GM21360 (cell line): ENCODE measurements at regions not wholly inside any gene's neighbourhood (a gene's known extent, or its start where the extent isn't known, plus 50 kb on each side); places are given as distances from the start of the nearest gene placed in this dataset.

Source experiments
- ATAC-seq: cut with Tn5 transposase; IDR thresholded peaks from one replicate; pipeline ENCODE4 v1.9.1; 2021; ENCODE audit warnings: mild to moderate bottlenecking, moderate library complexity; ENCODE audit not compliant: unreplicated experiment

DNA sequence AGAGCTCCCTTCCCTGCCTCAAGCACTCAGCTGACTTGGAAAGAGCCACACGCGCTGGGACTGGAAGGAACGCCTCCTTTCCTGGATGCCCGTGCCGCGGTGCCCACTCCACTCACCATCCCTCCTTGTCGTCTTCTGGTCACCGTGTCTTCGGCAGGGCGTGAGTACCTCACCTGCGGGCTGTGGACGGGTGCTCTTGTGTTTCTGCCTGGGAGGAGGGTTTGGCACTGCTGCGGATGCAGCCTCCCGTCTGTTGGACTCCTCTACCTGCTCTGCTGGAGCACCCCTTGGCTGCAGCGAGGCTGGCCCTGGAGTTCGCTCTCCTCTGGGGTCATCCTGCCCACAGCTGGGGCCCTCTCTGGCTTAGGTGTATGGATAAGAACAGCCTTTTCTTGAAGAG is 612.7 kb downstream of the BRD1 start:
- no peak for ATAC-seq

DNA sequence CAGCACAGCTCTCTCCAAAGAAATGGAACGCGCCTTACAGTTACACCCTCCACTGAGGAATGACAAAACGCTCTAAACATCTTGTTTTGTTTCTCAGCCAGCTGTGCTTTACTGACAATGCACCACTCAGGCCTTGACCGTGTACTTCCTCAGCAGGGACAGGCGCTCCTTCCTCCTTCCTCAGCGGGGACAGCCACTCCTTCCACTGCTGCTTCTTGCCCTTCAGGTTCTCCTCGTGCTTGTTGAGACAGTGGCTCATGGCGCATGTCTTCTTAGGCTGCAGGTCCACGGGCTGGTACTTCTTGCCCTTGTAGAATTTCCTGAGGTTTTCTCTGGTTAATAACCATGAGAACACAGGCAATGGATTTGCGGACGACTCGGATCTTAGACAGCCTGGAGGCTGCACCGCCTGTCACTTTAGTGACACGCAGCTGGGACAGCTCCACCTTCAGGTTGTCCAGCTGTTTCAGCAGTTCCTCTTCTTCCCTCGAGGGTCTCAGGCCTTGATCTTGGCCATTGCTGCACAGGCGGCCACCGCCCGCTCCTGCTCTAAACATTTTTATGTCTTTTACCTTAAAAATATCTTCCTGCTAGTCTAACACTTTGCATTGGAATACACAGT is 613.8 kb downstream of the BRD1 start:
- ATAC-seq: no peak

DNA sequence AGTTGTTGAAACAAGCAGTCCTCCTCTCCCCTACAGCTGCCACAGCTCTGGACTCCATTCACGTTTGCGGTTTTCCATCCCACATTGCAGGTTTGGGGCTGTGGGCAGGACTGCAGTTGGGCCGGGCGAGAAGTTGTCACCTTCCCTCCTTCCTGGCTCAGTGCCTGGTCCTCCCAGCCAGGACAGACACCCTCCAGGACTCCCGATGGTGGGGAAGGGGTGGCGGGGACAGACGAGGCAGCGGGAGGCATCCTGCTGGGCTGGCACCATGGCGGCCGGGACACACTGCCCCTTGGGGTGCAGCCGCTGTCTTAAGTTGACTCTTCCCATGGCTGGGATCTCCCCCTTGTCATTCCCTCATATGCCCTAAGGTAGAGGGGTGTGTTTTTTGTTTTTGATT is 615.2 kb downstream of the BRD1 start:
- no peak for ATAC-seq

DNA sequence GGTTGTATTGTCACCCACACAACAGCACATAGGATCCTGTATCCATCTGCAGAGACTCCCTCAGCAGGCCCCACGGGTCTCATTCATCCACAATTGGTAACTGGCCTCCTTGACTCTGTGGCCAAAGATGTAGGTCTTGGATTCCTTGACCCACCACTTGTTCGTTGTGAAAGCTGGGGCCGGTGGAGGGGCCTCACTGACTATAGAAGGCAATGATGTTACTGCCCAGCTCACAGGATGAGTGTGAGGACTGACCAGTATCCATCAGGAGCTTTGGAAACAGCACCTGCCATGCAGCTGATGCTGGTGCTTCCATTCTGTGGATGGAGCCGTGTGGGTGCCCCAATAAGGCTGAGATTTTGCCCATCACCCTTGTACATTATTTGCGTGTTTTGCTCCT is 615.7 kb downstream of the BRD1 start:
- ATAC-seq: no peak

DNA sequence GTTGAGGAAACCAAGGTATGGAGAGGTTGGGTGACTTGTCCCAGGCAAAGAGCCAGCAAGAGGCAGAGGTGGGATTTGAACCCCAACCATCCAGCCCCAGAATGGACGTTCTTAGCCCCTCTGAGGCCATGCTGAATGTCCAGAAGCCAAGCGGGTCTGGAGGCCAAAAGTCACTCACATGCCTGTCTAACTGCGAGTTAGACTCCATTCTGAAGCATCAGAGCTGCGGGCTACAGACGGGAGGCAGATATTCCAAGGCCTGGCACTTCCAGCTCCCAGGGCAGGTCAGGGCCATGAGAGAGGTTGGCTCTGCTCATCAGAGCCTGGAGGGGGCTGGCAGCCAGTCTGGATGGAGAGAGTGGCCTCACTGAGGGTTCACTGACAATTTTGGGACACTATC is 616.5 kb downstream of the BRD1 start:
- no peak for ATAC-seq

DNA sequence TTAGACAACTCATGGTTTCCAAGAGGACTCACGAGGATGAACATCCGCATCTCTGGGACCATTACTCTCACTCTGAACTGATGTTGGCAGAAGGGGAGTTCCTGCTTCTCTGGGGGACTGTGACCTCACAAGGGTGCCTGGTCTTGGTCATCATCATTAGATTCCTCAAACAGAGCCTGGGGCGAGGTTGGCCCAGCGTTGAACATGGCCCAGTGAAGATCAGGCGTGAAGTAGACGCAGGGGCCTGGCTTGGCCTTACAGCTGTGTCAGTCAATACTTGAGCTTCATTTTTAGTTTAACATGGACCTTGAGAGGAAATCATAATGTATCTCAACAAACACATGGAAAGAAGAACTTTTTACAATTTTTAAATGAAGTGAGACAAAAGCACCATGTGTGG is 617.1 kb downstream of the BRD1 start:
- no peak for ATAC-seq

DNA sequence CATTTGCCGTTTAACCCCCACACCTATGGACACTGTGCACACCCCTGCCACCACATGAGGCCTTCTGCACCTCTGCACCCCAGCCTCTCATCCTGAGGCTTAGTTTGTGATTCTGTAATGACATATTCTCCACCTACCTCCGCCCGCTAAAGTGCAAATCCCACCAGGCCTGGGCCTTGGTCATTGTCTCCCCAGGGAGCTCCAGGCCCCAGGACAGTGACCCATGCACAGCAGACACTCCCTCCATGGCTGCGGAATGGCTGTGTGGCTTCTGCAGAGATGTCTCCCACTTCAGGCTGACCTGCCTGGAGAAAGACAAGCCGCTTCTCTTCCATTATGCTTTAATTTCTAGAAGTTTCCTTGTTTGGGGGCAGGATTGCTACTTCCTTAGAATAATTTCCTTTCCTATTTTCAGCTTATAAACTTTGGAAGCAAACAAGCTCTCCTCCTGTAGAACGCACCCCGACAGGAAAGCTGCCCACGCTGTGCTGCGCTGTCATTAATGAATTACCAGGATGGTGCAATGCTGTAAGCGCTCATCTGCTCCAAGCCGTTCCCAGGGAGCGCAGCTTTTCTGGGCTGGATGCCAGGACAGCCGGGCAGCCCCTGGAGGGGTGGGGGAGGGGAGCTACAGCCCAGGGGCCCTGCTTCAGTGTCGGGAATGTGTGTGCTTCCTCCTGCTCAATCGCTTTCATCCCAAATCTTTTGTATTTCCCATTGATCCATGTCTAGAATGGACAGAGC is 618.0 kb downstream of the BRD1 start:
- ATAC-seq: no peak

DNA sequence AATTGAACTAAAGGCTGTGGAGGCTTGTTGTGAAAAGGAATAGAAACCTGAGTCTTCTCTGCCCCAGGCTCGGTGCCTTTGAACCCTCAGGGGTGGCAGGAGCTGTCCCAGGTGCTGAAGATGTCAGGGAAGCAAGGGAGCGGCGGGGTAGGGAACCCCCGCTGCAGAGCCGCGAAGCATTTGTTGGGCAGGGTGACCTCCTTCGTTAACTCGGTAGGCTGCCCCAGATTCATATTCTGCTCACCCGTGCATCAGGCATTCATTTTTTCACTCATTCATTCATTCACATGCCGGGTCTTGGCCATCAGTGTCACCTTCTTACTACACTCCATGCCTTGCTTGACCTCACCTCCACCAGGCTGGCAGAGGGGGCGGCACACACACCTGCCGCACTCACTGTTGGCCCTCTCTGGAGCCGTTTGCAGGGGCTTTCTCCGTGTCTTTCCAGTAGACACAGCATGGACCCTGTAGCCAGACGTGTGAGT is 618.9 kb downstream of the BRD1 start:
- no peak for ATAC-seq

DNA sequence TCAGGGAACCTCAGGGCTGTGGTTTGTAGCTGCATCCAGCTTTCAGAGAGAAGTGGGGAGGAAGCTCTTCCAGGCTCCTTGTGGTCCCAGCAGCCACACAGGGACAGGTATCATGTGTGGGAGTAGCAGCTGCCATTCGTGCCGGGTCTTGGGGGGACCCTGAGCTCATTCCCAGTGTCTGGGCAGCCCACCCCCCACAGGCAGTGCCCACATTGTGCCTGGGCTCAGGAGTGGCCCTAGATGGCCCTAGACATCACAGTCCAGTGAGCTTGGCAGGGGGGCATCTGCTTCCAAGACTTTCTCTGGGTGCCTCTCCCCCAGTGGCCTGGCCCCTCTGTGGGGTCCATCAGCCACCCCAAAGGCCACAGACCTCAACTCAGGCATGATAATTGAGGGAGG is 619.7 kb downstream of the BRD1 start:
- no peak for ATAC-seq

DNA sequence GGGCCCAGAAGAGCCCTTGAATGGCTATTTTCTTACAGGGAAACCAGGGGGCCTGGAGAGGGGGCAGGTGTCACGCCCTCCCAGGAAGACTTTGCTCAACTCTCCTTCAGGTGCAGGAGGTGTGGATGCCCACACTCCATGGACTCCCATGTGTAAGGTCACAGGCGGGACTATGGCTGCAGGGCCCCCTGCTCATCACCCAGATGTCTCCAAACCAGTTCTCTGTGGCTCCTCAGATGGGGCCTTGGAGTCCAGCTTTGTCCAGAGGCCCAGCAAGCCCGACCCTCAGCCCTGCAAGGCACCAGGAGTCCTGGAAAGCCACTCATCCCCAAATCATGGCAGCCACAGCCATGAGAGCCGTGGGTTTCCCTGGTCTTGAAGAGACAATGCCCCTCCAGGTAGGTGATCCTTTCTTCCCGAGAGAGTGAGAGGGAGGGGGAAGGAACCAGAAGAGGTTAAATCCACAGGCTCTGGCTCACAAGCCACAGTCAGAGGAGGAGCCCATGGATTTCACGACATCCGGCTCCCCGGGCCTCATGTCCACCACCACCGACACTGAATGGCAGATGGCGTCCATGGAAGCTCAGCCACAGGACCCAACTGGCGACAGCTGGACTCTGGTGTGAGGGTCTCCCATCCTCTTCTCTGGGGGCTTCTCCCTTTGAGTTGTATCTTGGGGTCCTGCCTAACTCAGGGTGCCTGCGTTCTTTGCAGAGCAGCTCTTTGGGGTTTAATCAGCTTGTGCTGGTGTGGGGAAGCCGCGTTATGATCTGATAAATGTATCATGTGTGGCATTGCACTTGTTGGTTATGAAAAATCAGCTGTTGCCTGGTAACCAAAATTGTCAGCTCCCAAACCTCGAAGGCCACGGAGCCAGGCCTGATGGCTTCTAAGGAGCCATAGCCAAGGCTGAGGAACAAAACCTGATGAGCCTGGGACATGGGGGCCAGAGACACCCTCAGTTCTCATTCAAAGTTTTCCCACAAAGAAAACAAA is 620.4 kb downstream of the BRD1 start:
- ATAC-seq: no peak

DNA sequence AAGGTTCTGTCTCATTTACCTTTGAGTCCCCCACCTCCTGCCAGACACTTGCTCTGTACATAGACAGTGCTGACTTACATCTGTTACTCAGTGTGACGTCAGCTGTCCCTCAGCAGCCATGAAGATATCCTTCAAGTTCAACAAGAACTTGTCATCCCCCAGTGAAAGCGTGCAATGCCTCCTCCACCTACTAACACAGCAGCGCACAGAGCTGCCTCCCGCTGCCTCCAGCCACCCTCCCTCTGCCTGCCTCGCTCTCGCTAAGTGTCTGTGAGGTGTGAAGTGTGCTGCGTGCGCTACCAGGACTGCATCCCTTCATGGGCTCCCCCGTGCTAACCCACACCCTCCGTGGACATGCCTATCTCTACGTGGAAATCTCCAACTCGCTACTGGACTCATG is 621.4 kb downstream of the BRD1 start:
- ATAC-seq: no peak

DNA sequence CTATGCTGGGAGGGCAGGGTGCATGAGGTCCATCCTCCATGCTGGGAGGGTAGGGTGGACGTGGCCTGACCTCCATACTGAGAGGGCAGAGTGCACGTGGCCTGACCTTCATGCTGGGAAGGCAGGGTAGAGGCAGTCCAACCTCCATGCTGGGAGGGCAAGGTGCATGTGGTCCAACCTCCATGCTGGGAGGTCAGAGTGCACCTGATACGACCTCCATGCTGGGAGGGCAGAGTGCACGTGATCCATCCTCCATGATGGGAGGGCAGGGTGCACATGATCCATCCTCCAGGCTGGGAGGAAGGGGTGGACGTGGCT is 622.2 kb downstream of the BRD1 start:
- ATAC-seq: no peak

DNA sequence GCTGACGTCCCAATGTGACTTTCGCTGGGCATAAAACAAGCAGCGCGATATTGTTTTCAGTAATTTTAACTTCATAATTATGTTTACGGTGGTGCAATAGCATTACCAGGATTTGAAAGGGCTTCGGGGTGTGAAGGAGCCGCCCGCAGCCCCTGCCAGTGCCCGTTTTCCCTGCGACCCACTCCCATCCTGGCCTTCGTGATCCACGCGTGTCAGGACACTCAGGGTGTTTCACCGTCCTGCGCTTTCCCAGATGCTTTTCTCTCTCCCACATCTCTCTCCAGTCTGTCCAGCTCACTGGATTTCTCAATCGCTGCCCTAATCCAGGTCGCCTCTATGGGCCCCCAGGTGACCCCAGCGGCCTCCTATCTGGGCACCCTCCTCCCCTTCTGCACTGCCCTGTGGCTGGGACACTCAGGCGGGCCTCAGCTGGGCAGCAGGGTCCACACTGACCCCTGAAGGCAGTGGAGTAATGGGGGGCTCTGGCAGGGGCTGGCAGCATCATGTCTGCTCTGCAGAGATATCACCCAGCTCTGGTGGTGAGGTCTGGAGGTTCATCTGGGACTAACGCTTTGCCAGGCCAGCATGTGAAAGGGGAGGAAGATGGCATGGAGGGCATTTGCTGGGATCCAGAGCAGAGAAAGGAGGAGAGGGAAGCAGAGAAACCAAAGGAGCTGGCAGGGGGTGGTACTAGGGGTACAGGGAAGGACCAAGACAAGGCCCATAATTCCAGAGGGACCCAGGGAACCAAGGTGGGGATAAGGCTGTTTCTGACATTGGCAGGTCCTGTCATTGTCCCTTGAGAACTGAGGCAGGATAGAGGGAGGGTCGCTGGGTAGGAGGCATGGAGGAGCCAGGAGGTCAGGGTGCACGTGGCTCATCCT is 622.8 kb downstream of the BRD1 start:
- ATAC-seq: no peak

DNA sequence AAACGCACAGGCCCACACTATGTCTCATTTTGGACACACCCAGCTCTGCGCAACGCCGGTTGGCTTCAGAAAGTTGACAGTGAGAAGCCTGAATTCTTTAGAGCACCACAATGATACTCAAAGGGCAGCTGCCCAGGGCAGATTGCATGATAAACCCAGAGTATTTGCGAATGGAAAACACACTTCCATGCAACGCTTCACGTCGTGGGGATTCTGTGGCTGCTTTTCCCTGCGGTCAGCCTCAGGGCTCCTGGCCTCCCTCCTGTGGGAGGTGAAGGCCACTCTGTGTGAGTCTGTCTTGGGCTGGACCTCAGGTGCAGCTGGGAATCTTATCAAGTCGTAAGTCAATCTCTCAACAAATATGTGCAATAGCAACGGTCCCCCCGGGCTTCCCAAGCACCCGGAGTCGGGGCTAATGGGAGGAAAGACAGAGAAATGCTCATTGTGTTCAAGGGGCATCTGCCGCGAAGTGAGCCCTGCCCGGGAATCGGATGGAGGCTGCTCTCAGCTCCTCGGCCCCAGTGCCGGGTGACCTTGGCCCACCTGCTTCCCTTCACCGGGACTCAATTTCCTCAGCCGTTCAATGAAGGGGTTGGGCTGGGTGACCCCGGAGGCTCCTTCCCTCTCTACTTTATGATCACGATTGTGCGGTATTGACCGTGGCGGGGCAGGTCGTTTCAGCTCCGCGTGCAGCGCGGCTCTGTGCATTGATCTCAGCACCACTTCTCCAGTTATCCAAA is 623.6 kb downstream of the BRD1 start:
- ATAC-seq: no peak

DNA sequence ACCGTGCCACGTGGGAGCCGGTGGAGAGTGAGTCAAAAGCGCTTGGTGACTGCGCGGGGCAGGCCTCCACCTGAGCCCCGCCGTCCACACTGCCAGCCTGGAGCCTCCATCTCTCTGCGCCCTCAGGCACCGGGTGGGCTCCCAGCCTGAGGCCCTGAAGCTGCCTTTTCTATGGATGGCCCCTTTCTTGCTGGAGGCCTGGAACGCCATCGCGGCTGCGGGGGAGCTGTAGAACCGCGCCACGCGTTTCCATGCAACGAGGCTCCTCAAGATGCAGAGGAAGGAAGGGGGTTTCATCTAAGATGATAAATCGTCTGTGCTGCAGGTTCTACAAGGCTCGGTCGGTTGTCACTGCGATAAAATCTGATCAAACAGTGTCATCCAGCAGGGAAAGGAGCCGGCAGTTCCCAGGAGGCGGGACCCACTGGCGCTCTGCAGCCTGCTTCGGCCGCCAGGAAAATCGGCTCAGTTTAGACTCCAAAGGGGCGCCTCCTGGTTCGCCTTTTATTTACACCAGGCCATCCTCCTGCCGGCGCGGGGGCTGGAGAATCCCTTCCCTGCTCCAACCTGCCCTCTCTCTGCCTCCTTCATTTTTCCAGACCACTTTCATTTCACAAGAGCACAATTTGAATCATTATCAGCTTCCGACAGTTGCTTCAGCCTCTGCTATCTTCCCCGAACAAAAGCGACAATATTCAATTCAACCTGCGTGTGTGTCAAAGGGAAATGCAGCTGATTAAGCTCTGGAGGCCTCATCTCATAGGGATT is 624.4 kb downstream of the BRD1 start:
- no peak for ATAC-seq

DNA sequence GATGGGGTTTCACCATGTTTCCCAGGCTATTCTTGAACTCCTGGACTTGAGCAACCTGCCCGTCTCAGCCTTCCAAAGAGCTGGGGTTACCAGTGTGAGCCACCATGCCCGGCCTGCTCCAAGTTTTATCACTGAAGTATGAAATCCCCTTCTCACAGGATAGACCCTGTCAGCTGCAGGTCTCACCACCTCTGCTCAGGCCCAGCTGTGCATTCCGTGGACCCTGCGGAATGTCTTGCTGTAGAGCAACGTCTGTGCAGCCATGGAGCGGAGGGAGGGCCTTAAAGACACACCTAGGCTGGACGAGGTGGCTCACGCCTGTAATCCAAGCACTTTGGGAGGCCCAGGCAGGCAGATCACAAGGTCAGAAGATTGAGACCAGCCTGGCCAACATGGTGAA is 625.4 kb downstream of the BRD1 start:
- no peak for ATAC-seq

DNA sequence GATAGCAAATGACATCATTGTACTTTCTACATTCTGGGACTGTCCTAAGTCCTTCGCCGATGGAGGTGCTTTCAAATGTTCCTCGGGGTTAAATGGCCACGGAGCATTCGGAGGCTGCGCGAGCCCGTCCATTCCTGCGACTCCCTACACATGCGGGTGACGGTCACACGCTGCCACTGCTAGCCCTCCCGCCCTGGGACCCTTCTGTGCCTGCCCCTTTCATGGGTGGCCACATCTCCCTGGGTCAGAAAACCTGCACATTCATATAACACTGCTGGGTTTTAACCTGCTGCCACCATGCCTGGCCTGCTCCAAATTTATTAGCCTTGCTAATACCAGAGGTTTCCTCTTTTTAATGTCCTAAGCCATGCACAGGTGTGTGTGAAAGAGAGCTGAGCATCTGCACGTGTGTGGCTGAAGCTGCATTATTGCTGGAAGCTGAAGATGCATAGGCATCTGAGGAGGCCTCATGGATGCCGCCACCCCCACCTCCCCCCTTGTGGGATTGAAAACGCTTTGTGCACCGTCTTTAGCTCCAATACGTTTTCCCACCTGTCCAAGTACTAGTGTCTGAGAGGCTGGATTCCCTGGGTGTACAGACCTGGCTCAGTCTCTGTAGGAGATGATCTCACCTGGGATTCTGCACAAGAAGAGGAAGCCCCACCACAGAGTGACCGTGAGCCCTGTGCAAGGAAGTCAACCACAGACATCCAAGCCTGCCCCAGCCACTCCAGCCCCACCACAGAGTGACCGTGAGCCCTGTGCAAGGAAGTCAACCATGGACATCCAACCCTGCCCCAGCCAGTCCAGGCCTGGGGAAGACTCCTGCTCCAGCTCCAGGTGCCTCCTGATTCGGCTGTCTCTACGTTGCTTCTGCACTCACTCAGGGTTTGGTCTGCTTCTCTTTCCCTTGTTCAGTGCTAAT is 626.4 kb downstream of the BRD1 start:
- no peak for ATAC-seq

DNA sequence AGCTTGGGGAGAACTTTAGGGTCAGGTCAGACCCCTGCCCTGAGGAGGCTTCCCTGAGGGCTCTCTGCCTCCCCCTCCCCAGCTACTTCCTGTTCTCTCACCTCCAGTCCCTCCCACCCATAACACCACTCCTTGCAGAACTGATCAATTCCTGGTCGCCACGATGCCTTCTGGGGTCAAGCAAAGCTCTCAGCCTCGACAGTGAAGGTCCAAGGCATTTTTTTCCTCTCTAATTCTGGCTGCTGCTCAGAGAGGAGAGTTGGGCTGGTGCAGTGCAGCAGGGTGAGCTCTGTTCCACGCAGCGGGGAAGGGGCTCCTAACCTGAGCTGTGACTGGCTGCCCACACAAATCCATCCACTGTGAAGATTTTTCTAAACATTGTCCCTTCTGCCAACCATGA is 628.4 kb downstream of the BRD1 start:
- ATAC-seq: no peak
